ENCODE measurements at regions not wholly inside any gene's neighbourhood (a gene's known extent, or its start where the extent isn't known, plus 50 kb on each side); places are given as distances from the start of the nearest gene placed in this dataset.

- Histone ChIP-seq H4K91ac (ENCODE audit: insufficient read length, low read depth, low read length) (no peak overlapping the region), H2AFZ (ENCODE audit: low read length) (no peak overlapping the region), H3K23me2 (ENCODE audit: insufficient read length, low read depth, low read length, poor library complexity, severe bottlenecking) (no peaks in the 10 kb centered on the region), H3K9ac (ENCODE audit: extremely low read depth, insufficient read length, low read length) (no peak overlapping the region), H2BK12ac (ENCODE audit: insufficient read length, low read depth, low read length) (no peak overlapping the region), H3K23ac (ENCODE audit: insufficient read length, low read depth, low read length) (no peak overlapping the region), H3K4me2 (ENCODE audit: insufficient read depth, insufficient read length, low read length) (no peak overlapping the region), H3K79me1 (ENCODE audit: insufficient read depth, low read depth, low read length, poor library complexity, severe bottlenecking) (no peaks in the 10 kb centered on the region), H3K9me3 (ENCODE audit: control insufficient read depth, low read depth, low read length) (no peaks in the 10 kb centered on the region), H2AK5ac (ENCODE audit: insufficient read length, low read length) (no peak overlapping the region), H3K14ac (ENCODE audit: insufficient read depth, low read length) (no peak overlapping the region), H3K27ac (ENCODE audit: insufficient read length, low read depth, low read length) (no peak overlapping the region), H4K5ac (ENCODE audit: insufficient read length, low read depth, low read length) (no peak overlapping the region), H2BK120ac (ENCODE audit: low read depth, low read length, poor library complexity, severe bottlenecking) (no peak overlapping the region), H3K18ac (ENCODE audit: insufficient read length, low read depth, low read length) (no peak overlapping the region), H2BK5ac (ENCODE audit: insufficient read length, low read length) (no peak overlapping the region), H3K27me3 (ENCODE audit: insufficient read depth, low read length) (no peaks in the 10 kb centered on the region), H3K4me1 (ENCODE audit: insufficient read depth, low read length) (no peaks in the 10 kb centered on the region; the same call in 1 of the 2 replicates), H3K4ac (ENCODE audit: low read depth, low read length) (no peak overlapping the region), H4K8ac (replicated peaks; ENCODE audit: insufficient read length, low read depth, low read length) (no peak overlapping the region), H3K79me2 (ENCODE audit: insufficient read depth, low read length) (no peaks in the 10 kb centered on the region), H2BK15ac (ENCODE audit: low read depth, low read length) (no peak overlapping the region), H2BK20ac (ENCODE audit: low read depth, low read length, poor library complexity, severe bottlenecking) (no peak overlapping the region), H4K20me1 (ENCODE audit: control insufficient read depth, insufficient read depth, insufficient read length) (no peaks in the 10 kb centered on the region), H3K56ac (ENCODE audit: insufficient read length, low read depth, low read length) (no peak overlapping the region), H3T11ph (ENCODE audit: low read length) (no peak overlapping the region)
- Mint-ChIP-seq H3K36me3 (ENCODE audit: insufficient read depth in 1 of 3, low read depth in 3 of 3) (no peaks in the 10 kb centered on the region; a peak in 1 of 7 replicates), H3K9me3 (no peaks in the 10 kb centered on the region), H3K27ac (peak overlapping the region in 1 of 3 experiments; percentile 47; a peak in 1 of 7 replicates), H3K4me1 (peaks cover 0 to 2% of the 10 kb centered on the region in 2 experiments; a peak in 1 of 4 replicates), H3K4me3 (no peak overlapping the region), H3K27me3 (ENCODE audit: low read depth) (no peaks in the 10 kb centered on the region)
- TF ChIP-seq CTCF (conservative IDR thresholded peaks at IDR 0.05): no peak
- no peak for DNase-seq
- WGBS (ENCODE audit: extremely low coverage, insufficient read length, low lambda C conversion rate): no CpG with 5 or more reads among the region's 2 CpGs
Observed at GRCh38 chr4:147104768-147105167, 159.1 kb upstream of the TTC29 start.

Measured in H9 (cell line).